HG03280 (cell line): ENCODE measurements at regions not wholly inside any gene's neighbourhood (a gene's known extent, or its start where the extent isn't known, plus 50 kb on each side); places are given as distances from the start of the nearest gene placed in this dataset.

Experiments
- ATAC-seq: cut with Tn5 transposase; IDR thresholded peaks from one replicate; pipeline ENCODE4 v1.9.1; 2021; ENCODE audit warnings: mild to moderate bottlenecking, moderate library complexity; ENCODE audit not compliant: unreplicated experiment

GRCh38 chr7:121810831-121811672, 61.9 kb upstream of the PTPRZ1 start:
- ATAC-seq, result no peak

GRCh38 chr7:121807078-121807477, 65.9 kb upstream of the PTPRZ1 start:
- ATAC-seq, result no peak

- no peak for ATAC-seq
Measured at GRCh38 chr7:121803039-121803438, 69.9 kb upstream of the PTPRZ1 start.

GRCh38 chr7:121800916-121801675, 71.9 kb upstream of the PTPRZ1 start:
- ATAC-seq, result no peak

GRCh38 chr7:121798896-121799295, 74.1 kb upstream of the PTPRZ1 start:
- ATAC-seq, result no peak

- no peak for ATAC-seq
Measured at GRCh38 chr7:121798453-121798840, 74.5 kb upstream of the PTPRZ1 start.

- ATAC-seq, result no peak
Measured at GRCh38 chr7:121797657-121798452, 75.1 kb upstream of the PTPRZ1 start.

- ATAC-seq, result no peak
Measured at GRCh38 chr7:121796936-121797656, 75.9 kb upstream of the PTPRZ1 start.

GRCh38 chr7:121796381-121796780, 76.6 kb upstream of the PTPRZ1 start:
- no peak for ATAC-seq

GRCh38 chr7:121795736-121796135, 77.2 kb upstream of the PTPRZ1 start:
- no peak for ATAC-seq

GRCh38 chr7:121793716-121794115, 79.2 kb upstream of the PTPRZ1 start:
- no peak for ATAC-seq

- no peak for ATAC-seq
Measured at GRCh38 chr7:121777672-121778071, 95.3 kb upstream of the PTPRZ1 start.

GRCh38 chr7:121774563-121774962, 98.4 kb upstream of the PTPRZ1 start:
- no peak for ATAC-seq

- ATAC-seq, result no peak
Measured at GRCh38 chr7:121766676-121767075, 106.3 kb upstream of the PTPRZ1 start.

GRCh38 chr7:121761399-121761798, 111.6 kb upstream of the PTPRZ1 start:
- ATAC-seq, result no peak

GRCh38 chr7:121755818-121756552, 117.0 kb upstream of the PTPRZ1 start:
- no peak for ATAC-seq

GRCh38 chr7:121755286-121755685, 117.7 kb upstream of the PTPRZ1 start:
- ATAC-seq, result no peak

- ATAC-seq, result no peak
Measured at GRCh38 chr7:121753944-121754343, 119.0 kb upstream of the PTPRZ1 start.

- no peak for ATAC-seq
Measured at GRCh38 chr7:121752706-121753105, 120.3 kb upstream of the PTPRZ1 start.

- ATAC-seq, result no peak
Measured at GRCh38 chr7:121748546-121748945, 124.4 kb upstream of the PTPRZ1 start.
